ENCODE measurements at regions not wholly inside any gene's neighbourhood (a gene's known extent, or its start where the extent isn't known, plus 50 kb on each side); places are given as distances from the start of the nearest gene placed in this dataset.

GRCh38 chr4:128525992-128526630 is 238.5 kb upstream of the PGRMC2 start:
- DNase-seq: peak; percentile 57 to 69
- Mint-ChIP-seq H3K4me1 (ENCODE audit: low read depth, unreplicated experiment) (peaks cover 42% of the 10 kb centered on the region), H3K9me3 (ENCODE audit: unreplicated experiment) (peaks cover 9% of the 10 kb centered on the region), H3K4me3 (ENCODE audit: unreplicated experiment) (peak overlapping the region; percentile 58), H3K27me3 (ENCODE audit: insufficient read depth, unreplicated experiment) (no peaks in the 10 kb centered on the region), H3K27ac (ENCODE audit: unreplicated experiment) (peak overlapping the region; percentile 91), H3K36me3 (ENCODE audit: insufficient read depth, unreplicated experiment) (peaks cover 14% of the 10 kb centered on the region)
- no TSS peak for BruUV-seq (replicated peaks)
- H3K27me3 ChIP-seq (replicated peaks; ENCODE audit: control insufficient read depth, insufficient read depth, low read length): no peaks in the 10 kb centered on the region
- intact Hi-C loops (cut with micrococcal nuclease; ENCODE audit: unreplicated experiment): loop anchor here (1.0 kb wide), 6 partner anchors 28 to 284 kb away; no protein-coding TSS in a partner anchor
- ChIA-PET CTCF (no interaction called here), POLR2A (no interaction called here)
- no peak overlapping the region for H3K4me3 ChIP-seq (ENCODE audit: low read depth, low read length)
- no peak for TF ChIP-seq CTCF (IDR thresholded peaks at IDR 0.05; ENCODE audit: insufficient read depth in 1 of 2, low read depth in 1 of 2, low read length in 1 of 2, severe bottlenecking in 1 of 2, unreplicated experiment in 1 of 2)
- no peaks in the 10 kb centered on the region for H3K9me3 ChIP-seq
- H3K36me3 ChIP-seq (ENCODE audit: control insufficient read depth, insufficient read depth, low read length): no peaks in the 10 kb centered on the region
- H3K4me1 ChIP-seq: peaks cover 56% of the 10 kb centered on the region

- Histone ChIP-seq H3K27me3 (replicated peaks; ENCODE audit: control insufficient read depth, insufficient read depth, low read length) (no peaks in the 10 kb centered on the region), H3K4me1 (peaks cover 60% of the 10 kb centered on the region), H3K4me3 (ENCODE audit: low read depth, low read length) (no peak overlapping the region), H3K36me3 (ENCODE audit: control insufficient read depth, insufficient read depth, low read length) (no peaks in the 10 kb centered on the region), H3K9me3 (no peaks in the 10 kb centered on the region)
- no peak for DNase-seq
- no TSS peak for BruUV-seq (replicated peaks)
- peaks cover 43% of the 10 kb centered on the region for H3K4me1 Mint-ChIP-seq (ENCODE audit: low read depth, unreplicated experiment)
- ChIA-PET POLR2A (no interaction called here), CTCF (no interaction called here)
- intact Hi-C loops (cut with micrococcal nuclease; ENCODE audit: unreplicated experiment): no loop called here
- peak overlapping the region; percentile 58 for H3K4me3 Mint-ChIP-seq (ENCODE audit: unreplicated experiment)
- H3K36me3 Mint-ChIP-seq (ENCODE audit: insufficient read depth, unreplicated experiment): peaks cover 14% of the 10 kb centered on the region
- H3K9me3 Mint-ChIP-seq (ENCODE audit: unreplicated experiment): peaks cover 9% of the 10 kb centered on the region
- no peak for TF ChIP-seq CTCF (IDR thresholded peaks at IDR 0.05; ENCODE audit: insufficient read depth in 1 of 2, low read depth in 1 of 2, low read length in 1 of 2, severe bottlenecking in 1 of 2, unreplicated experiment in 1 of 2)
- peak overlapping the region; percentile 91 for H3K27ac Mint-ChIP-seq (ENCODE audit: unreplicated experiment)
- H3K27me3 Mint-ChIP-seq (ENCODE audit: insufficient read depth, unreplicated experiment): no peaks in the 10 kb centered on the region
These were observed 237.8 kb upstream of the PGRMC2 start for GRCh38 chr4:128525387-128525786.

GRCh38 chr4:128524311-128524710 is 236.7 kb upstream of the PGRMC2 start:
- POLR2A ChIA-PET: no interaction called here
- Histone ChIP-seq H3K4me1 (peaks cover 56% of the 10 kb centered on the region), H3K27me3 (replicated peaks; ENCODE audit: control insufficient read depth, insufficient read depth, low read length) (no peaks in the 10 kb centered on the region), H3K4me3 (ENCODE audit: low read depth, low read length) (no peak overlapping the region), H3K9me3 (no peaks in the 10 kb centered on the region), H3K36me3 (ENCODE audit: control insufficient read depth, insufficient read depth, low read length) (no peaks in the 10 kb centered on the region)
- intact Hi-C loops (cut with micrococcal nuclease; ENCODE audit: unreplicated experiment): no loop called here
- H3K27me3 Mint-ChIP-seq (ENCODE audit: insufficient read depth, unreplicated experiment): no peaks in the 10 kb centered on the region
- peaks cover 9% of the 10 kb centered on the region for H3K9me3 Mint-ChIP-seq (ENCODE audit: unreplicated experiment)
- peaks cover 14% of the 10 kb centered on the region for H3K36me3 Mint-ChIP-seq (ENCODE audit: insufficient read depth, unreplicated experiment)
- no peak for DNase-seq
- H3K4me1 Mint-ChIP-seq (ENCODE audit: low read depth, unreplicated experiment): peaks cover 40% of the 10 kb centered on the region
- CTCF ChIA-PET: interaction anchor here (1.3 kb wide), 1 partner anchor 70 kb away, joined by 4 read pairs; no protein-coding TSS in a partner anchor
- H3K4me3 Mint-ChIP-seq (ENCODE audit: unreplicated experiment): no peak overlapping the region
- BruUV-seq (replicated peaks): no TSS peak
- H3K27ac Mint-ChIP-seq (ENCODE audit: unreplicated experiment): no peak overlapping the region
- no peak for TF ChIP-seq CTCF (IDR thresholded peaks at IDR 0.05; ENCODE audit: insufficient read depth in 1 of 2, low read depth in 1 of 2, low read length in 1 of 2, severe bottlenecking in 1 of 2, unreplicated experiment in 1 of 2)

Data from Caco-2 (cell line).